Astrocyte (in vitro differentiated cells and primary cell): ENCODE measurements at regions not wholly inside any gene's neighbourhood (a gene's known extent, or its start where the extent isn't known, plus 50 kb on each side); places are given as distances from the start of the nearest gene placed in this dataset.

Experiments
- DNase-seq: peaks from one replicate; pipeline ENCODE4 v3.0.0-alpha.2; 2010; ENCODE audit warnings: low read depth
- FAIRE-seq: peaks from 2 replicates; lab custom pipeline; 2011; peaks lifted over from hg19 to GRCh38; lab: Jason Lieb, UNC
- H2AFZ ChIP-seq: 2 replicates; pipeline ENCODE4 v1.6.0; 2012; ENCODE audit warnings: low read depth, low read length, inconsistent platforms
- H3K27ac ChIP-seq: 2 replicates; pipeline ENCODE4 v1.5.1; 2011; ENCODE audit warnings: low read depth, low read length, inconsistent platforms
- H3K27me3 ChIP-seq: 2 replicates; pipeline ENCODE4 v1.6.0; 2011; ENCODE audit warnings: low read length, inconsistent platforms; ENCODE audit not compliant: insufficient read depth
- H3K36me3 ChIP-seq: 2 replicates; pipeline ENCODE4 v1.5.1; 2011; ENCODE audit warnings: low read length, inconsistent platforms; ENCODE audit not compliant: insufficient read depth
- H3K4me1 ChIP-seq: 2 replicates; pipeline ENCODE4 v1.5.1; 2011; ENCODE audit warnings: low read length, inconsistent platforms; ENCODE audit not compliant: insufficient read depth
- H3K4me2 ChIP-seq: 2 replicates; pipeline ENCODE4 v1.6.0; 2012; ENCODE audit warnings: low read length, inconsistent platforms
- H3K4me3 ChIP-seq: 2 replicates; pipeline ENCODE4 v1.5.1; 2011; ENCODE audit warnings: low read depth, mild to moderate bottlenecking, low read length, inconsistent platforms; ENCODE audit not compliant: insufficient read depth
- H3K79me2 ChIP-seq: 2 replicates; pipeline ENCODE4 v1.6.0; 2012; ENCODE audit warnings: mild to moderate bottlenecking, low read length, inconsistent platforms; ENCODE audit not compliant: insufficient read depth
- H3K9ac ChIP-seq: 2 replicates; pipeline ENCODE4 v1.6.0; 2012; ENCODE audit warnings: mild to moderate bottlenecking, low read length, inconsistent platforms
- H3K9me3 ChIP-seq: 2 replicates; pipeline ENCODE4 v1.5.1; 2012; ENCODE audit warnings: low read depth, mild to moderate bottlenecking, low read length, inconsistent platforms; ENCODE audit not compliant: insufficient read depth
- H4K20me1 ChIP-seq: 2 replicates; pipeline ENCODE4 v1.6.0; 2012; ENCODE audit warnings: low read length, inconsistent platforms; ENCODE audit not compliant: insufficient read depth
- H3K27ac Mint-ChIP-seq: one replicate; pipeline ENCODE4 v1.8.0; 2021; ENCODE audit warnings: mild to moderate bottlenecking, mixed read lengths; ENCODE audit not compliant: unreplicated experiment
- H3K27me3 Mint-ChIP-seq: one replicate; pipeline ENCODE4 v1.8.0; 2021; ENCODE audit warnings: low read depth, mixed read lengths; ENCODE audit not compliant: unreplicated experiment
- H3K36me3 Mint-ChIP-seq: one replicate; pipeline ENCODE4 v1.8.0; 2021; ENCODE audit warnings: low read depth, mixed read lengths; ENCODE audit not compliant: unreplicated experiment
- H3K4me1 Mint-ChIP-seq: one replicate; pipeline ENCODE4 v1.8.0; 2021; ENCODE audit warnings: low read depth, mixed read lengths; ENCODE audit not compliant: unreplicated experiment
- H3K4me3 Mint-ChIP-seq: one replicate; pipeline ENCODE4 v1.8.0; 2021; ENCODE audit warnings: mild to moderate bottlenecking, moderate library complexity, mixed read lengths; ENCODE audit not compliant: unreplicated experiment
- H3K9me3 Mint-ChIP-seq: one replicate; pipeline ENCODE4 v1.8.0; 2021; ENCODE audit warnings: mild to moderate bottlenecking, mixed read lengths; ENCODE audit not compliant: unreplicated experiment
- EZH2 ChIP-seq: IDR thresholded peaks from 2 replicates; pipeline ENCODE4 v1.6.1; 2012; ENCODE audit warnings: mild to moderate bottlenecking, low read length, inconsistent platforms; ENCODE audit not compliant: insufficient read depth
- TF ChIP-seq, protein P1 (sequence below): IDR thresholded peaks from 2 replicates; pipeline ENCODE4 v1.5.1; 2011; ENCODE audit warnings: low read depth, mild to moderate bottlenecking, inconsistent platforms, low read length, moderate library complexity; ENCODE audit not compliant: insufficient read depth

- no peaks in the 10 kb centered on the region for H3K27me3 ChIP-seq
- H3K27me3 Mint-ChIP-seq = no peaks in the 10 kb centered on the region
- no peaks in the 10 kb centered on the region for H4K20me1 ChIP-seq
- FAIRE-seq (no peak), DNase-seq (no peak)
- no peak overlapping the region for H3K4me3 ChIP-seq
- no peak overlapping the region for H3K27ac ChIP-seq
- TF ChIP-seq, protein P1, sequence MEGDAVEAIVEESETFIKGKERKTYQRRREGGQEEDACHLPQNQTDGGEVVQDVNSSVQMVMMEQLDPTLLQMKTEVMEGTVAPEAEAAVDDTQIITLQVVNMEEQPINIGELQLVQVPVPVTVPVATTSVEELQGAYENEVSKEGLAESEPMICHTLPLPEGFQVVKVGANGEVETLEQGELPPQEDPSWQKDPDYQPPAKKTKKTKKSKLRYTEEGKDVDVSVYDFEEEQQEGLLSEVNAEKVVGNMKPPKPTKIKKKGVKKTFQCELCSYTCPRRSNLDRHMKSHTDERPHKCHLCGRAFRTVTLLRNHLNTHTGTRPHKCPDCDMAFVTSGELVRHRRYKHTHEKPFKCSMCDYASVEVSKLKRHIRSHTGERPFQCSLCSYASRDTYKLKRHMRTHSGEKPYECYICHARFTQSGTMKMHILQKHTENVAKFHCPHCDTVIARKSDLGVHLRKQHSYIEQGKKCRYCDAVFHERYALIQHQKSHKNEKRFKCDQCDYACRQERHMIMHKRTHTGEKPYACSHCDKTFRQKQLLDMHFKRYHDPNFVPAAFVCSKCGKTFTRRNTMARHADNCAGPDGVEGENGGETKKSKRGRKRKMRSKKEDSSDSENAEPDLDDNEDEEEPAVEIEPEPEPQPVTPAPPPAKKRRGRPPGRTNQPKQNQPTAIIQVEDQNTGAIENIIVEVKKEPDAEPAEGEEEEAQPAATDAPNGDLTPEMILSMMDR = no peak
- no peak for TF ChIP-seq EZH2
- H3K9me3 ChIP-seq = no peaks in the 10 kb centered on the region
- no peaks in the 10 kb centered on the region for H3K36me3 ChIP-seq
- H3K36me3 Mint-ChIP-seq = no peaks in the 10 kb centered on the region
- no peaks in the 10 kb centered on the region for H3K79me2 ChIP-seq
- H3K4me1 Mint-ChIP-seq = peaks cover 19% of the 10 kb centered on the region
- no peak overlapping the region for H3K27ac Mint-ChIP-seq
- H3K4me1 ChIP-seq = no peaks in the 10 kb centered on the region
- peak overlapping the region; percentile 26 for H2AFZ ChIP-seq
- H3K4me2 ChIP-seq = peak overlapping the region; percentile 36
- no peak overlapping the region for H3K4me3 Mint-ChIP-seq
- H3K9me3 Mint-ChIP-seq = no peaks in the 10 kb centered on the region
- H3K9ac ChIP-seq = no peak overlapping the region
Observed at GRCh38 chr4:20318001-20318908, 66.5 kb downstream of the SLIT2 start.

DNA sequence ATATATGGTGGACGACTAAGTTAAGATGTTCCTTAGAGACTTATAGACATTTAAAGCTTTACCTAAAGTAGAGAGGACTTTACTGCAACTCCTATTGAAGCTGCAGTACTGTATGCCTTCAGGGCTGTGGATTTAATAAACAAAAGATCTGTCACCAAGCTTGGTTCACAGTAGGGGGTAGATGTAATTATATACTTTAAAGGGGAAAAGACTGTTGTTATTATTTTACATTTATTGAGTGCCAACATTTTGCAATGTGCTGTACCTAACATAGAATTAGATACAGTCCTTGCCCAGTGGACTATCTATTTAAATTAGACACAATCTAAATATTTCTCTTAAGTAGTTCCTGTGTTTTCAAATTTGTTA, 67.2 kb downstream of the SLIT2 start:
- no peaks in the 10 kb centered on the region for H3K9me3 ChIP-seq
- H3K4me3 ChIP-seq = no peak overlapping the region
- no peaks in the 10 kb centered on the region for H3K27me3 ChIP-seq
- no peak overlapping the region for H3K9ac ChIP-seq
- Mint-ChIP-seq H3K36me3 (no peaks in the 10 kb centered on the region), H3K27ac (no peak overlapping the region), H3K4me1 (peaks cover 19% of the 10 kb centered on the region), H3K27me3 (no peaks in the 10 kb centered on the region), H3K9me3 (no peaks in the 10 kb centered on the region), H3K4me3 (no peak overlapping the region)
- H3K27ac ChIP-seq = no peak overlapping the region
- no peaks in the 10 kb centered on the region for H3K79me2 ChIP-seq
- TF ChIP-seq EZH2 = no peak
- TF ChIP-seq, protein P1 = no peak
- no peak overlapping the region for H2AFZ ChIP-seq
- no peaks in the 10 kb centered on the region for H3K36me3 ChIP-seq
- no peaks in the 10 kb centered on the region for H3K4me1 ChIP-seq
- no peaks in the 10 kb centered on the region for H4K20me1 ChIP-seq
- FAIRE-seq (no peak), DNase-seq (no peak)
- no peak overlapping the region for H3K4me2 ChIP-seq
